ENCODE measurements at regions not wholly inside any gene's neighbourhood (a gene's known extent, or its start where the extent isn't known, plus 50 kb on each side); places are given as distances from the start of the nearest gene placed in this dataset.

DNA sequence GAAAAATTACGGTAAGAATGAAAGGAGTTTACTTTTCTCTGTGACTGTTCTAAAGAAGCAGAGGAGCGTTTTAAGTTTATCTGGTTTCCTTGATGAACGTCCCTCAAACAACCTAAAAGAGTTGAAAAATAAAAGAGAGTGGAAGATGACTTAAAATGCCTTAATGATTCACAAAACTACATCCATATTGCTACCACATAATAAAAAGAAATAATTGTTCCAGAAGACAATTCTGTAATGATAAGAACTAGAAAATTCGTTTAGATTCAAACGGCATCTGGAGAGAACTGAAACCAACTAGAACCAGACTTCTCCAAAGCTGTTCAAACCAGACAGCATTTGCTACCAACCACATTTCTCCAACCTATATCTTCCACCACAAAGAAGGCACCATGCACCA lies 68.1 kb downstream of the TEKT4 start:
- Histone ChIP-seq H3K27ac (no peak overlapping the region), H3K9me3 (ENCODE audit: low read depth) (no peaks in the 10 kb centered on the region), H4K20me1 (ENCODE audit: insufficient read depth) (no peaks in the 10 kb centered on the region), H3F3A (ENCODE audit: insufficient read depth) (no peaks in the 10 kb centered on the region), H3K4me2 (ENCODE audit: unreplicated experiment) (no peak overlapping the region), H2AFZ (no peak overlapping the region), H3K4me3 (no peak overlapping the region), H3K79me2 (ENCODE audit: insufficient read depth) (no peaks in the 10 kb centered on the region), H3K36me3 (ENCODE audit: low read depth) (no peaks in the 10 kb centered on the region), H3K9me2 (ENCODE audit: insufficient read depth) (no peaks in the 10 kb centered on the region), H3K9ac (no peak overlapping the region), H3K27me3 (replicated peaks; ENCODE audit: insufficient read depth) (peaks cover 20% of the 10 kb centered on the region; the same call in 1 of the 2 replicates), H3K4me1 (ENCODE audit: insufficient read depth) (no peaks in the 10 kb centered on the region)
- TF ChIP-seq EZH2phosphoT487 (IDR thresholded peaks at IDR 0.05; ENCODE audit: insufficient read depth, low read depth): no peak
- no peak for TF ChIP-seq EZH2 (IDR thresholded peaks at IDR 0.05; ENCODE audit: insufficient read depth, poor library complexity, severe bottlenecking)
- WGBS, 2 experiments (ENCODE audit: low coverage in 1 of 2, low lambda C conversion rate in 2 of 2, missing lambda C conversion rate in 2 of 2): 17 to 20% methylated on average over 5 of the region's 5 CpGs
- in situ Hi-C loops (cut with MboI): no loop called here
- no peak for DNase-seq

GRCh38 chr2:94947097-94948016 lies 76.1 kb downstream of the TEKT4 start:
- TF ChIP-seq EZH2phosphoT487 (IDR thresholded peaks at IDR 0.05; ENCODE audit: insufficient read depth, low read depth) (no peak), EZH2 (IDR thresholded peaks at IDR 0.05; ENCODE audit: insufficient read depth, poor library complexity, severe bottlenecking) (no peak)
- peaks cover 4% of the 10 kb centered on the region; the same call in 1 of the 2 replicates for H3K27me3 ChIP-seq (replicated peaks; ENCODE audit: insufficient read depth)
- no peak overlapping the region for H2AFZ ChIP-seq
- H3K9ac ChIP-seq: no peak overlapping the region
- no peaks in the 10 kb centered on the region for H3K9me2 ChIP-seq (ENCODE audit: insufficient read depth)
- H3K9me3 ChIP-seq (ENCODE audit: low read depth): no peaks in the 10 kb centered on the region
- H3K4me3 ChIP-seq: no peak overlapping the region
- H3K36me3 ChIP-seq (ENCODE audit: low read depth): no peaks in the 10 kb centered on the region
- no peaks in the 10 kb centered on the region for H4K20me1 ChIP-seq (ENCODE audit: insufficient read depth)
- in situ Hi-C loops (cut with MboI): no loop called here
- no peaks in the 10 kb centered on the region for H3K79me2 ChIP-seq (ENCODE audit: insufficient read depth)
- no peaks in the 10 kb centered on the region for H3K4me1 ChIP-seq (ENCODE audit: insufficient read depth)
- no peaks in the 10 kb centered on the region for H3F3A ChIP-seq (ENCODE audit: insufficient read depth)
- 73 to 78% methylated on average over 34 of the region's 34 CpGs for whole genome bisulfite sequencing, 2 experiments (ENCODE audit: low coverage in 1 of 2, low lambda C conversion rate in 2 of 2, missing lambda C conversion rate in 2 of 2)
- DNase-seq: no peak
- no peak overlapping the region for H3K27ac ChIP-seq
- H3K4me2 ChIP-seq (ENCODE audit: unreplicated experiment): no peak overlapping the region

- in situ Hi-C loops (cut with MboI): no loop called here
- no peak overlapping the region for H2AFZ ChIP-seq
- no peaks in the 10 kb centered on the region for H4K20me1 ChIP-seq (ENCODE audit: insufficient read depth)
- no peaks in the 10 kb centered on the region for H3K36me3 ChIP-seq (ENCODE audit: low read depth)
- no peaks in the 10 kb centered on the region for H3K9me2 ChIP-seq (ENCODE audit: insufficient read depth)
- no peaks in the 10 kb centered on the region for H3K4me1 ChIP-seq (ENCODE audit: insufficient read depth)
- H3K9ac ChIP-seq: no peak overlapping the region
- no peak overlapping the region for H3K4me2 ChIP-seq (ENCODE audit: unreplicated experiment)
- TF ChIP-seq EZH2phosphoT487 (IDR thresholded peaks at IDR 0.05; ENCODE audit: insufficient read depth, low read depth) (no peak), EZH2 (IDR thresholded peaks at IDR 0.05; ENCODE audit: insufficient read depth, poor library complexity, severe bottlenecking) (no peak)
- no peaks in the 10 kb centered on the region for H3F3A ChIP-seq (ENCODE audit: insufficient read depth)
- peaks cover 47% of the 10 kb centered on the region for H3K27me3 ChIP-seq (replicated peaks; ENCODE audit: insufficient read depth)
- H3K79me2 ChIP-seq (ENCODE audit: insufficient read depth): no peaks in the 10 kb centered on the region
- H3K27ac ChIP-seq: no peak overlapping the region
- no peak for DNase-seq
- H3K4me3 ChIP-seq: no peak overlapping the region
- no peaks in the 10 kb centered on the region for H3K9me3 ChIP-seq (ENCODE audit: low read depth)
- 40 to 52% methylated on average over 4 of the region's 4 CpGs for WGBS, 2 experiments (ENCODE audit: low coverage in 1 of 2, low lambda C conversion rate in 2 of 2, missing lambda C conversion rate in 2 of 2)
Observed at GRCh38 chr2:94955702-94956101, 69.8 kb upstream of the MAL start.

GRCh38 chr2:94956797-94957391 lies 68.6 kb upstream of the MAL start:
- DNase-seq: peak; percentile 61
- in situ Hi-C loops (cut with MboI): no loop called here

More at GRCh38 chr2:94956797-94957391, 68.6 kb upstream of the MAL start:
- Histone ChIP-seq H3K9me2 (ENCODE audit: insufficient read depth) (no peaks in the 10 kb centered on the region), H3K4me2 (ENCODE audit: unreplicated experiment) (no peak overlapping the region), H3K9ac (no peak overlapping the region), H2AFZ (no peak overlapping the region), H3K27me3 (replicated peaks; ENCODE audit: insufficient read depth) (peaks cover 57% of the 10 kb centered on the region), H3F3A (ENCODE audit: insufficient read depth) (no peaks in the 10 kb centered on the region), H4K20me1 (ENCODE audit: insufficient read depth) (no peaks in the 10 kb centered on the region), H3K27ac (no peak overlapping the region), H3K4me3 (no peak overlapping the region), H3K9me3 (ENCODE audit: low read depth) (no peaks in the 10 kb centered on the region), H3K79me2 (ENCODE audit: insufficient read depth) (no peaks in the 10 kb centered on the region), H3K36me3 (ENCODE audit: low read depth) (no peaks in the 10 kb centered on the region), H3K4me1 (ENCODE audit: insufficient read depth) (no peaks in the 10 kb centered on the region)
- 3 to 7% methylated on average over 6 of the region's 6 CpGs for WGBS, 2 experiments (ENCODE audit: low coverage in 1 of 2, low lambda C conversion rate in 2 of 2, missing lambda C conversion rate in 2 of 2)
- TF ChIP-seq EZH2phosphoT487 (IDR thresholded peaks at IDR 0.05; ENCODE audit: insufficient read depth, low read depth) (no peak), EZH2 (IDR thresholded peaks at IDR 0.05; ENCODE audit: insufficient read depth, poor library complexity, severe bottlenecking) (no peak)
